ENCODE measurements at regions not wholly inside any gene's neighbourhood (a gene's known extent, or its start where the extent isn't known, plus 50 kb on each side); places are given as distances from the start of the nearest gene placed in this dataset.

DNA sequence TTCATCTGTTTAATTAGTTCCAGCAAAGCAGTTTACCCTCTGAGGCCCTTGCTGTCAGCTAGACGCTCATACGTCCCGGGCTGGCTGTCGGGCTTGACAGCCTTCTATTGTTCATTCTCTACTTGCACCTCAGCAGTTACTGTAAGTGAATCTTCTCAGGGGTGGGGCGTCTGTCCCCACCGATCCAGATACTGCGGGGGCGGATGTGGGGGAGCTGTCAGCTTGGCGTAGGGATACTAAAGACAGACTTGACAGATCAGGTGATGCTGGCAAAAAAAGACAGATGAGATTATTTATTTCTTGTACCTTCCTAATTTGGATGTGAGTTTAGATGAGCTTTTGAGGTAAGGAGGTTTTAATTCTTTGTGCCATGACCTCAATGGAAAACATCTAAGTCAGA is 315.3 kb downstream of the NR2F2 start:
- no peaks in the 10 kb centered on the region for H3K36me3 ChIP-seq (ENCODE audit: control insufficient read depth, insufficient read depth, low read length)
- DNase-seq, result no peak
- H3K56ac ChIP-seq (ENCODE audit: extremely low read depth, insufficient read depth, low read length), result no peak overlapping the region
- BruUV-seq (replicated peaks), result no TSS peak
- no peak overlapping the region for H2AK5ac ChIP-seq (ENCODE audit: low read depth, low read length)
- H4K91ac ChIP-seq (ENCODE audit: insufficient read depth, low read depth, low read length), result no peak overlapping the region
- in situ Hi-C loops (cut with MboI; ENCODE audit: low sequenced_read_pairs) (no loop called here), intact Hi-C loops (cut with micrococcal nuclease) (no loop called here), dilution Hi-C loops (cut with HindIII; ENCODE audit: low sequenced_read_pairs, unreplicated experiment) (no loop called here)
- TF ChIP-seq MXI1 (IDR thresholded peaks at IDR 0.05; ENCODE audit: borderline replicate concordance, low read depth, low read length) (no peak), CHD1 (IDR thresholded peaks at IDR 0.05; ENCODE audit: low read depth, low read length) (no peak), MAZ (IDR thresholded peaks at IDR 0.05; ENCODE audit: borderline replicate concordance, low read depth, low read length) (no peak), ELK1 (IDR thresholded peaks at IDR 0.05; ENCODE audit: borderline replicate concordance, low read depth, low read length) (no peak), BHLHE40 (IDR thresholded peaks at IDR 0.05; ENCODE audit: low read depth, low read length) (no peak), RCOR1 (IDR thresholded peaks at IDR 0.05; ENCODE audit: insufficient replicate concordance, low read length) (no peak), RFX5 (IDR thresholded peaks at IDR 0.05; ENCODE audit: low read depth, low read length) (no peak), CEBPB (IDR thresholded peaks at IDR 0.05; ENCODE audit: low read depth, low read length) (no peak), SMC3 (IDR thresholded peaks at IDR 0.05; ENCODE audit: low read depth, low read length) (no peak), RAD21 (IDR thresholded peaks at IDR 0.05; ENCODE audit: low read length) (no peak), NFE2L2 (IDR thresholded peaks at IDR 0.05; ENCODE audit: low read depth, low read length) (no peak), MAFK (IDR thresholded peaks at IDR 0.05; ENCODE audit: low read depth, low read length) (no peak), POLR2A (IDR thresholded peaks at IDR 0.05; ENCODE audit: low read depth, low read length) (no peak), FOS (IDR thresholded peaks at IDR 0.05; ENCODE audit: low read depth, low read length) (no peak)
- TF ChIP-seq, protein P1, sequence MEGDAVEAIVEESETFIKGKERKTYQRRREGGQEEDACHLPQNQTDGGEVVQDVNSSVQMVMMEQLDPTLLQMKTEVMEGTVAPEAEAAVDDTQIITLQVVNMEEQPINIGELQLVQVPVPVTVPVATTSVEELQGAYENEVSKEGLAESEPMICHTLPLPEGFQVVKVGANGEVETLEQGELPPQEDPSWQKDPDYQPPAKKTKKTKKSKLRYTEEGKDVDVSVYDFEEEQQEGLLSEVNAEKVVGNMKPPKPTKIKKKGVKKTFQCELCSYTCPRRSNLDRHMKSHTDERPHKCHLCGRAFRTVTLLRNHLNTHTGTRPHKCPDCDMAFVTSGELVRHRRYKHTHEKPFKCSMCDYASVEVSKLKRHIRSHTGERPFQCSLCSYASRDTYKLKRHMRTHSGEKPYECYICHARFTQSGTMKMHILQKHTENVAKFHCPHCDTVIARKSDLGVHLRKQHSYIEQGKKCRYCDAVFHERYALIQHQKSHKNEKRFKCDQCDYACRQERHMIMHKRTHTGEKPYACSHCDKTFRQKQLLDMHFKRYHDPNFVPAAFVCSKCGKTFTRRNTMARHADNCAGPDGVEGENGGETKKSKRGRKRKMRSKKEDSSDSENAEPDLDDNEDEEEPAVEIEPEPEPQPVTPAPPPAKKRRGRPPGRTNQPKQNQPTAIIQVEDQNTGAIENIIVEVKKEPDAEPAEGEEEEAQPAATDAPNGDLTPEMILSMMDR (conservative IDR thresholded peaks at IDR 0.05; ENCODE audit: low read depth, low read length), result no peak
- TF ChIP-seq, protein P2, sequence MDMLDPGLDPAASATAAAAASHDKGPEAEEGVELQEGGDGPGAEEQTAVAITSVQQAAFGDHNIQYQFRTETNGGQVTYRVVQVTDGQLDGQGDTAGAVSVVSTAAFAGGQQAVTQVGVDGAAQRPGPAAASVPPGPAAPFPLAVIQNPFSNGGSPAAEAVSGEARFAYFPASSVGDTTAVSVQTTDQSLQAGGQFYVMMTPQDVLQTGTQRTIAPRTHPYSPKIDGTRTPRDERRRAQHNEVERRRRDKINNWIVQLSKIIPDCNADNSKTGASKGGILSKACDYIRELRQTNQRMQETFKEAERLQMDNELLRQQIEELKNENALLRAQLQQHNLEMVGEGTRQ (IDR thresholded peaks at IDR 0.05; ENCODE audit: low read depth, low read length), result no peak
- H2BK5ac ChIP-seq (ENCODE audit: low read depth, low read length, poor library complexity, severe bottlenecking), result no peak overlapping the region
- no peaks in the 10 kb centered on the region for H4K20me1 ChIP-seq (ENCODE audit: insufficient read depth, low read length)
- H3K14ac ChIP-seq (replicated peaks; ENCODE audit: low read depth, low read length), result no peak overlapping the region
- H2AFZ ChIP-seq (replicated peaks; ENCODE audit: low read length, poor library complexity), result no peak overlapping the region
- no peak overlapping the region for H4K8ac ChIP-seq (ENCODE audit: low read depth in 2 of 2, low read length in 2 of 2)
- H2BK20ac ChIP-seq (ENCODE audit: low read depth, low read length), result no peak overlapping the region
- no peaks in the 10 kb centered on the region for H3K4me1 ChIP-seq (ENCODE audit: control insufficient read depth, insufficient read depth, low read length)
- H4K5ac ChIP-seq (ENCODE audit: low read depth, low read length), result no peak overlapping the region
- H3K9ac ChIP-seq (ENCODE audit: low read depth, low read length), result no peak overlapping the region
- H3K79me1 ChIP-seq (ENCODE audit: low read depth in 1 of 2, low read length in 2 of 2), result no peaks in the 10 kb centered on the region
- H3K9me1 ChIP-seq (ENCODE audit: insufficient read depth, low read length), result no peaks in the 10 kb centered on the region
- no peak overlapping the region for H3K4me3 ChIP-seq (ENCODE audit: insufficient read depth, low read depth, low read length)
- no peak overlapping the region for H3K27ac ChIP-seq (ENCODE audit: insufficient read depth, low read length)
- H3K4ac ChIP-seq (ENCODE audit: low read depth, low read length), result no peak overlapping the region
- no peak overlapping the region for H3K18ac ChIP-seq (ENCODE audit: low read depth, low read length)
- peaks cover 10% of the 10 kb centered on the region for H3K9me3 ChIP-seq (ENCODE audit: control insufficient read depth, insufficient read depth, low read length)
- H3K4me2 ChIP-seq (ENCODE audit: low read depth, low read length), result no peak overlapping the region
- no peak overlapping the region for H2BK120ac ChIP-seq (ENCODE audit: low read depth, low read length)
- H3K23ac ChIP-seq (ENCODE audit: low read depth, low read length), result no peak overlapping the region
- no peak overlapping the region for H2BK15ac ChIP-seq (ENCODE audit: low read depth, low read length)
- H2AK9ac ChIP-seq (replicated peaks; ENCODE audit: low read depth, low read length, poor library complexity), result no peak overlapping the region
- no CpG with 5 or more reads among the region's 9 CpGs for WGBS, 2 experiments (ENCODE audit: extremely low coverage in 2 of 2, insufficient read length in 1 of 2)
- no peak for ATAC-seq (ENCODE audit: low read depth)
- ChIA-PET POLR2A (ENCODE audit: unreplicated experiment) (interaction anchor here (0.5 kb wide), 1 partner anchor 54 kb away, joined by 9 read pairs; no protein-coding TSS in a partner anchor), CTCF (no interaction called here)
- H3K27me3 ChIP-seq (ENCODE audit: control insufficient read depth, insufficient read depth, low read length), result no peaks in the 10 kb centered on the region

Measured in IMR-90 (cell line).